SK-N-SH treated with all-trans-retinoic acid at 6 μM for 48 hours (cell line): ENCODE measurements at regions not wholly inside any gene's neighbourhood (a gene's known extent, or its start where the extent isn't known, plus 50 kb on each side); places are given as distances from the start of the nearest gene placed in this dataset.

ENCODE experiments used
- ATAC-seq: fragments of 200-7000 bp; cut with Tn5 transposase; 3 replicates; pipeline ENCODE4 v1.9.1; 2020; ENCODE audit warnings: mild to moderate bottlenecking, moderate library complexity
- ARNTL ChIP-seq: fragments of 450-650 bp; formaldehyde crosslinking; IDR thresholded peaks from 2 replicates; pipeline ENCODE4 v1.5.0; 2020; ENCODE audit warnings: low read depth, mild to moderate bottlenecking, moderate library complexity, borderline replicate concordance
- BACH2 ChIP-seq: fragments of 250-450 bp; sonication (Bioruptor Pico); IDR thresholded peaks from 2 replicates; pipeline ENCODE4 v1.9.0; 2021; ENCODE audit warnings: mild to moderate bottlenecking, borderline replicate concordance
- CREB5 ChIP-seq: fragments of 250-450 bp; sonication (Bioruptor Pico); IDR thresholded peaks from 2 replicates; pipeline ENCODE4 v1.5.1; 2020; ENCODE audit warnings: low read depth, mild to moderate bottlenecking, moderate library complexity
- CSDC2 ChIP-seq: fragments of 250-450 bp; sonication (Bioruptor Pico); IDR thresholded peaks from 2 replicates; pipeline ENCODE4 v1.5.0; 2020; ENCODE audit warnings: mild to moderate bottlenecking, moderate library complexity
- GLIS3 ChIP-seq: fragments of 250-450 bp; sonication (Bioruptor Pico); IDR thresholded peaks from 2 replicates; pipeline ENCODE4 v1.5.0; 2020; ENCODE audit warnings: mild to moderate bottlenecking, moderate library complexity
- OSR1 ChIP-seq: fragments of 250-450 bp; sonication (Bioruptor Pico); IDR thresholded peaks from 2 replicates; pipeline ENCODE4 v1.8.0; 2022; ENCODE audit warnings: moderate library complexity, mild to moderate bottlenecking, inconsistent platforms
- PPARA ChIP-seq: fragments of 250-450 bp; sonication (Bioruptor Pico); IDR thresholded peaks from 2 replicates; pipeline ENCODE4 v1.5.0; 2020; ENCODE audit warnings: mild to moderate bottlenecking, borderline replicate concordance
- SNAI2 ChIP-seq: fragments of 250-450 bp; sonication (Bioruptor Pico); IDR thresholded peaks from 2 replicates; pipeline ENCODE4 v1.5.0; 2020; ENCODE audit warnings: mild to moderate bottlenecking, moderate library complexity
- TCF4 ChIP-seq: fragments of 250-450 bp; sonication (Bioruptor Pico); IDR thresholded peaks from 2 replicates; pipeline ENCODE4 v1.8.0; 2021; ENCODE audit warnings: mild to moderate bottlenecking, moderate library complexity, borderline replicate concordance
- TOX ChIP-seq: fragments of 250-450 bp; sonication (Bioruptor Pico); IDR thresholded peaks from 2 replicates; pipeline ENCODE4 v1.8.0; 2021; ENCODE audit warnings: mild to moderate bottlenecking, moderate library complexity, borderline replicate concordance
- ZFP3 ChIP-seq: fragments of 250-450 bp; sonication (Bioruptor Pico); IDR thresholded peaks from 2 replicates; pipeline ENCODE4 v1.5.0; 2020; ENCODE audit warnings: mild to moderate bottlenecking, moderate library complexity
- ZFP30 ChIP-seq: fragments of 450-650 bp; formaldehyde crosslinking; IDR thresholded peaks from 2 replicates; pipeline ENCODE4 v1.5.0; 2022; ENCODE audit warnings: mild to moderate bottlenecking, moderate library complexity
- ZNF70 ChIP-seq: fragments of 450-650 bp; formaldehyde crosslinking; IDR thresholded peaks from 2 replicates; pipeline ENCODE4 v1.5.0; 2020; ENCODE audit warnings: mild to moderate bottlenecking, moderate library complexity
- TF ChIP-seq, protein P1 (sequence below): fragments of 250-450 bp; sonication (Bioruptor Pico); IDR thresholded peaks from 2 replicates; pipeline ENCODE4 v1.8.0; 2021; ENCODE audit warnings: low read depth, mild to moderate bottlenecking, moderate library complexity, borderline replicate concordance
- TF ChIP-seq, protein P2 (sequence below): fragments of 250-450 bp; sonication (Bioruptor Pico); IDR thresholded peaks from 2 replicates; pipeline ENCODE4 v1.8.0; 2020; ENCODE audit warnings: mild to moderate bottlenecking, moderate library complexity, borderline replicate concordance
- TF ChIP-seq, protein P3 (sequence below): fragments of 250-450 bp; sonication (Bioruptor Pico); IDR thresholded peaks from 2 replicates; pipeline ENCODE4 v1.5.0; 2020; ENCODE audit warnings: mild to moderate bottlenecking, moderate library complexity

DNA sequence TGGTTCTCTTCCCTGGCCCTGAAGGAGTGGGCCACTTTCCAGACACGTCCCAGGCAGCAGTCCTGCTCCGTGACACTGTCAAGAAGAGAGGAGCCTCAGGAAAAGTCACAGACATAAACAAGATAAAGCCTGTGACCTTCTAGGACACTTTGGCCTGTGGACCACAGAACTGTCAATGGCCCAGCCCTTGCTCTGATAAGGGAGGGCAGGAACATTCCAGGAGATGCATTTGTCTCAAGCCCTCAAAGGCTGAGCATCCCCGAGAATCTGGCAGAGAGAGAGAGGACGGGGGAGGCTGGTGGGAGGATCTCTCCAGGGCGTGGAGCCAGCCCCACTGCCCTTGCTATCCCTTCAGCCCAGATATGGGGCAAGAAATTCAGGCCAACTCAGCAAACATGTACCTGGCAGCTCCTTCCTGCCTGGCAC is 476.4 kb downstream of the INSC start:
- no peak for ATAC-seq
- no peak for TF ChIP-seq ARNTL (CRISPR knock-in tag)
- no peak for TF ChIP-seq SNAI2
- TF ChIP-seq CSDC2 (CRISPR knock-in tag), result no peak
- no peak for TF ChIP-seq OSR1 (CRISPR knock-in tag)
- no peak for TF ChIP-seq PPARA (CRISPR knock-in tag)
- TF ChIP-seq, protein P1, sequence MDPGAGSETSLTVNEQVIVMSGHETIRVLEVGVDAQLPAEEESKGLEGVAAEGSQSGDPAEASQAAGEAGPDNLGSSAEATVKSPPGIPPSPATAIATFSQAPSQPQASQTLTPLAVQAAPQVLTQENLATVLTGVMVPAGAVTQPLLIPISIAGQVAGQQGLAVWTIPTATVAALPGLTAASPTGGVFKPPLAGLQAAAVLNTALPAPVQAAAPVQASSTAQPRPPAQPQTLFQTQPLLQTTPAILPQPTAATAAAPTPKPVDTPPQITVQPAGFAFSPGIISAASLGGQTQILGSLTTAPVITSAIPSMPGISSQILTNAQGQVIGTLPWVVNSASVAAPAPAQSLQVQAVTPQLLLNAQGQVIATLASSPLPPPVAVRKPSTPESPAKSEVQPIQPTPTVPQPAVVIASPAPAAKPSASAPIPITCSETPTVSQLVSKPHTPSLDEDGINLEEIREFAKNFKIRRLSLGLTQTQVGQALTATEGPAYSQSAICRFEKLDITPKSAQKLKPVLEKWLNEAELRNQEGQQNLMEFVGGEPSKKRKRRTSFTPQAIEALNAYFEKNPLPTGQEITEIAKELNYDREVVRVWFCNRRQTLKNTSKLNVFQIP, result no peak
- TF ChIP-seq, protein P2, sequence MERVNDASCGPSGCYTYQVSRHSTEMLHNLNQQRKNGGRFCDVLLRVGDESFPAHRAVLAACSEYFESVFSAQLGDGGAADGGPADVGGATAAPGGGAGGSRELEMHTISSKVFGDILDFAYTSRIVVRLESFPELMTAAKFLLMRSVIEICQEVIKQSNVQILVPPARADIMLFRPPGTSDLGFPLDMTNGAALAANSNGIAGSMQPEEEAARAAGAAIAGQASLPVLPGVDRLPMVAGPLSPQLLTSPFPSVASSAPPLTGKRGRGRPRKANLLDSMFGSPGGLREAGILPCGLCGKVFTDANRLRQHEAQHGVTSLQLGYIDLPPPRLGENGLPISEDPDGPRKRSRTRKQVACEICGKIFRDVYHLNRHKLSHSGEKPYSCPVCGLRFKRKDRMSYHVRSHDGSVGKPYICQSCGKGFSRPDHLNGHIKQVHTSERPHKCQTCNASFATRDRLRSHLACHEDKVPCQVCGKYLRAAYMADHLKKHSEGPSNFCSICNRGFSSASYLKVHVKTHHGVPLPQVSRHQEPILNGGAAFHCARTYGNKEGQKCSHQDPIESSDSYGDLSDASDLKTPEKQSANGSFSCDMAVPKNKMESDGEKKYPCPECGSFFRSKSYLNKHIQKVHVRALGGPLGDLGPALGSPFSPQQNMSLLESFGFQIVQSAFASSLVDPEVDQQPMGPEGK (CRISPR knock-in tag), result no peak
- no peak for TF ChIP-seq ZNF70 (CRISPR knock-in tag)
- no peak for TF ChIP-seq TCF4 (CRISPR knock-in tag)
- TF ChIP-seq, protein P3, sequence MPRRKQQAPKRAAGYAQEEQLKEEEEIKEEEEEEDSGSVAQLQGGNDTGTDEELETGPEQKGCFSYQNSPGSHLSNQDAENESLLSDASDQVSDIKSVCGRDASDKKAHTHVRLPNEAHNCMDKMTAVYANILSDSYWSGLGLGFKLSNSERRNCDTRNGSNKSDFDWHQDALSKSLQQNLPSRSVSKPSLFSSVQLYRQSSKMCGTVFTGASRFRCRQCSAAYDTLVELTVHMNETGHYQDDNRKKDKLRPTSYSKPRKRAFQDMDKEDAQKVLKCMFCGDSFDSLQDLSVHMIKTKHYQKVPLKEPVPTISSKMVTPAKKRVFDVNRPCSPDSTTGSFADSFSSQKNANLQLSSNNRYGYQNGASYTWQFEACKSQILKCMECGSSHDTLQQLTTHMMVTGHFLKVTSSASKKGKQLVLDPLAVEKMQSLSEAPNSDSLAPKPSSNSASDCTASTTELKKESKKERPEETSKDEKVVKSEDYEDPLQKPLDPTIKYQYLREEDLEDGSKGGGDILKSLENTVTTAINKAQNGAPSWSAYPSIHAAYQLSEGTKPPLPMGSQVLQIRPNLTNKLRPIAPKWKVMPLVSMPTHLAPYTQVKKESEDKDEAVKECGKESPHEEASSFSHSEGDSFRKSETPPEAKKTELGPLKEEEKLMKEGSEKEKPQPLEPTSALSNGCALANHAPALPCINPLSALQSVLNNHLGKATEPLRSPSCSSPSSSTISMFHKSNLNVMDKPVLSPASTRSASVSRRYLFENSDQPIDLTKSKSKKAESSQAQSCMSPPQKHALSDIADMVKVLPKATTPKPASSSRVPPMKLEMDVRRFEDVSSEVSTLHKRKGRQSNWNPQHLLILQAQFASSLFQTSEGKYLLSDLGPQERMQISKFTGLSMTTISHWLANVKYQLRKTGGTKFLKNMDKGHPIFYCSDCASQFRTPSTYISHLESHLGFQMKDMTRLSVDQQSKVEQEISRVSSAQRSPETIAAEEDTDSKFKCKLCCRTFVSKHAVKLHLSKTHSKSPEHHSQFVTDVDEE (CRISPR knock-in tag), result no peak
- no peak for TF ChIP-seq ZFP3
- TF ChIP-seq ZFP30, result no peak

DNA sequence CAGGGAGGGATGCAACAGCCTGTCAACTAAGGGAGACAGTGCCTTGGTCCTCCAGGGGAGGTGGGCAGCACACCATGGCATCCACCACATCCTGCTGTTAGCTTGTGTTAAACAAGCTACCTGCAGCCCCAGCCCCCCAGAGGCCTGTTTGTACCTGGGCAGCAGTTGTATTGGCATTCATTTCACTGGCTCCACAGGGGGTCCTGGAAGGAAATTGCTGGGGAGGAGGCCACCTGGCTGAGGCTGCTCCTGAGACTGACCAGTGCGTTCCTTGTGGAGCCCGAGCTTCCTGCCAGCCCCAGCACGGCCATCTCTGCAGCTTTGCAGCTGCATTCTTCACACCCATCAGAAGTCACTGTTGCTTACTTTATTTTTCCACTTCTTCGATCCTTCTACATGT is 479.9 kb downstream of the INSC start:
- no peak for ATAC-seq
- no peak for TF ChIP-seq GLIS3
- no peak for TF ChIP-seq BACH2 (CRISPR knock-in tag)

DNA sequence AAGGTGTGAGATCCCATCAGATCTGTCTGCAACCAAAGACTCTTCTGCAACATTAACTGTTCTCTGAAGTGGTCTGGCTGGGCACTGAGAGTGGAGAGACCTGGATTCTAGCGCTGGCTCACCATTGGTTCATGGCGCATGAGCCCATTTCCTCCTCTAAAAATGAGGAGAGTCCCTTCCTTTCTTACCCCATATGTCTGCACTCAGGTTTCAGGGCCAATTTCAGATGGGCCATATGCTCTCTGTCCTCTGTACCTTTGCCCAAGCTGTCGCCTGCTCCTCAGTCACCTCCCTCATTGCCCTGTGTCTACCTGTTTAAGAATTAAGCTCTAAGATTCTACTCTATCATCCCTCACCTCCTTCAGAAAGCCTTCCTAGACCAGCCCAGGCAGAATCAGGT is 484.7 kb downstream of the INSC start:
- ATAC-seq, result no peak
- TF ChIP-seq TOX (CRISPR knock-in tag) (no peak), OSR1 (CRISPR knock-in tag) (no peak), CSDC2 (CRISPR knock-in tag) (no peak)
- TF ChIP-seq, protein P1, result no peak
- TF ChIP-seq, all 23 proteins: peak for 0

DNA sequence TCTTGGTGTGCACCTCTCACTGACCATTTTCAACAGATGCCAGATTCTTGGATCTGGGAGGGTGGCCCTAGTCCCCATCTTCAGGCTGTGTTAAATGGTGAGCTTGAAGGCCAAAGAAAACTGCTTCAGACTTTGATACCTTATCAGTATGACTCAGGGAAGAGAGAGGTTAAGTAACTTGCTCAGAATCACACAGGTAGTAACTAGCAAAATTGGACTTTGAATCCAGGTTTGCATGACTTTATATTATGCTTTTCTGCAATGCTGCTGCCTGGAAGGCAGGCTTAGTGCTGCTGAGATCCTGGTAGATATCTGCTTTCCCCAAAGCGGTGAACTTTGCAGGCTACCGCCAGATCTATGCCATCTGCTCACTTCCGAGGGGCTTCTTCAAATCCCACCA is 487.3 kb downstream of the INSC start:
- ATAC-seq, result no peak
- TF ChIP-seq, protein P2 (CRISPR knock-in tag), result no peak
- TF ChIP-seq, protein P1, result no peak
- TF ChIP-seq CREB5 (CRISPR knock-in tag) (no peak), SNAI2 (no peak), TCF4 (CRISPR knock-in tag) (no peak)
